ENCODE measurements at regions not wholly inside any gene's neighbourhood (a gene's known extent, or its start where the extent isn't known, plus 50 kb on each side); places are given as distances from the start of the nearest gene placed in this dataset.

DNA sequence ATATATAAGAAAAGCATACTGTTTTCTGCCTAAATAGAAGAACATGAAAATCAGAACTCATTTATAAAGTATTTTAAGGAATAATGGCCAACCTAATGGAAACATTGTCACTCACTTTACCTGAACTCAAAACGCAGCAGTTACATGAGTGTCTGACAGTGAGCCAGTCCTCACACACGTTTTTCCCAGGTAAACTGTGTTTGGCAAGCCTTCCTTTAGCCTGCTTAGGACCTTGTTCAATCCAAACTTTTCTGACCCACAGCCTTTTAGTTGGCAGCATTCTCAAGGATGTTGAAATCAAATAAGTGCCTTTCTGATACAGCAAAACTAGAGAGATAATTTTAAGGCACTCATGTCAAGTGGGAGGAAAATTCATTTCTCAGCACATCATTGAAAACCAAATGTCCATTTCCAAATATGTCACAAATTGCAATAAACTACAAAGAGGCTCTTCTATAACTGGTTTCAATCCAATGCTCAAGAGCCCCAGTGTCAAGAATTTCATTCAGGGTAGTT is 83.5 kb upstream of the SPDL1 start:
- H3K4me3 ChIP-seq (ENCODE audit: low read depth, low read length): no peak overlapping the region
- H3K27ac ChIP-seq (ENCODE audit: extremely low read depth, low read depth, low read length): no peak overlapping the region
- 0 out of 2 replicates have a peak, but pooled peaks cover 5% of the 10 kb centered on the region for H3K4me1 ChIP-seq (ENCODE audit: control insufficient read depth, insufficient read depth, low read length)
- no peak for TF ChIP-seq PRDM1 (tag by site-specific recombination; IDR thresholded peaks at IDR 0.05)
- TF ChIP-seq, protein P1, sequence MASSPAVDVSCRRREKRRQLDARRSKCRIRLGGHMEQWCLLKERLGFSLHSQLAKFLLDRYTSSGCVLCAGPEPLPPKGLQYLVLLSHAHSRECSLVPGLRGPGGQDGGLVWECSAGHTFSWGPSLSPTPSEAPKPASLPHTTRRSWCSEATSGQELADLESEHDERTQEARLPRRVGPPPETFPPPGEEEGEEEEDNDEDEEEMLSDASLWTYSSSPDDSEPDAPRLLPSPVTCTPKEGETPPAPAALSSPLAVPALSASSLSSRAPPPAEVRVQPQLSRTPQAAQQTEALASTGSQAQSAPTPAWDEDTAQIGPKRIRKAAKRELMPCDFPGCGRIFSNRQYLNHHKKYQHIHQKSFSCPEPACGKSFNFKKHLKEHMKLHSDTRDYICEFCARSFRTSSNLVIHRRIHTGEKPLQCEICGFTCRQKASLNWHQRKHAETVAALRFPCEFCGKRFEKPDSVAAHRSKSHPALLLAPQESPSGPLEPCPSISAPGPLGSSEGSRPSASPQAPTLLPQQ (tag by site-specific recombination; IDR thresholded peaks at IDR 0.05): no peak
- ChIA-PET CTCF (no interaction called here), POLR2A (no interaction called here)
- no peaks in the 10 kb centered on the region for H3K9me3 ChIP-seq (ENCODE audit: control insufficient read depth, insufficient read depth, low read depth, low read length)
- H3K36me3 ChIP-seq (ENCODE audit: control insufficient read depth in 2 of 2, insufficient read depth in 1 of 2, low read length in 2 of 2): no peaks in the 10 kb centered on the region

DNA sequence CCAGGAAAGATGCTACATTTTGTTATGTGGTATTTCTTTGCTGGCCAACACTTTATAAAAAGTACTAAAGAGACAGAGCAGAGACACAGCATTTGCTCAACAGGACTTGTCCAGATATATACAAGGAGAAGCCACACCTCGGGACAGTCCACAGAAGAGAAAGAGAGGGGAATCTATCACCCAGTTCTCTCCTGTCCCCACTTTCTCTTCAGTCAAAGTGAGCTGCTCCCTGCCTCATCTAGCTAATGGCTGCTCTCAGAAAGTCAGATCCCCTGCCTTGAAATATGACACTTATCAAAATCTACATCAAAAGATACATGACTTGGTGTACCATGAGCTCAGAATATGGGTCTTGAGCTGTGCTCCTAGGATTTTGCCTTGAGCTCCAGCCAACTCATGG is 86.7 kb upstream of the SPDL1 start:
- ChIA-PET POLR2A (no interaction called here), CTCF (no interaction called here)
- H3K27ac ChIP-seq (ENCODE audit: extremely low read depth, low read depth, low read length): no peak overlapping the region
- H3K36me3 ChIP-seq (ENCODE audit: control insufficient read depth in 2 of 2, insufficient read depth in 1 of 2, low read length in 2 of 2): no peaks in the 10 kb centered on the region
- TF ChIP-seq ZNF157 (tag by site-specific recombination; IDR thresholded peaks at IDR 0.05): no peak
- TF ChIP-seq, protein P2, sequence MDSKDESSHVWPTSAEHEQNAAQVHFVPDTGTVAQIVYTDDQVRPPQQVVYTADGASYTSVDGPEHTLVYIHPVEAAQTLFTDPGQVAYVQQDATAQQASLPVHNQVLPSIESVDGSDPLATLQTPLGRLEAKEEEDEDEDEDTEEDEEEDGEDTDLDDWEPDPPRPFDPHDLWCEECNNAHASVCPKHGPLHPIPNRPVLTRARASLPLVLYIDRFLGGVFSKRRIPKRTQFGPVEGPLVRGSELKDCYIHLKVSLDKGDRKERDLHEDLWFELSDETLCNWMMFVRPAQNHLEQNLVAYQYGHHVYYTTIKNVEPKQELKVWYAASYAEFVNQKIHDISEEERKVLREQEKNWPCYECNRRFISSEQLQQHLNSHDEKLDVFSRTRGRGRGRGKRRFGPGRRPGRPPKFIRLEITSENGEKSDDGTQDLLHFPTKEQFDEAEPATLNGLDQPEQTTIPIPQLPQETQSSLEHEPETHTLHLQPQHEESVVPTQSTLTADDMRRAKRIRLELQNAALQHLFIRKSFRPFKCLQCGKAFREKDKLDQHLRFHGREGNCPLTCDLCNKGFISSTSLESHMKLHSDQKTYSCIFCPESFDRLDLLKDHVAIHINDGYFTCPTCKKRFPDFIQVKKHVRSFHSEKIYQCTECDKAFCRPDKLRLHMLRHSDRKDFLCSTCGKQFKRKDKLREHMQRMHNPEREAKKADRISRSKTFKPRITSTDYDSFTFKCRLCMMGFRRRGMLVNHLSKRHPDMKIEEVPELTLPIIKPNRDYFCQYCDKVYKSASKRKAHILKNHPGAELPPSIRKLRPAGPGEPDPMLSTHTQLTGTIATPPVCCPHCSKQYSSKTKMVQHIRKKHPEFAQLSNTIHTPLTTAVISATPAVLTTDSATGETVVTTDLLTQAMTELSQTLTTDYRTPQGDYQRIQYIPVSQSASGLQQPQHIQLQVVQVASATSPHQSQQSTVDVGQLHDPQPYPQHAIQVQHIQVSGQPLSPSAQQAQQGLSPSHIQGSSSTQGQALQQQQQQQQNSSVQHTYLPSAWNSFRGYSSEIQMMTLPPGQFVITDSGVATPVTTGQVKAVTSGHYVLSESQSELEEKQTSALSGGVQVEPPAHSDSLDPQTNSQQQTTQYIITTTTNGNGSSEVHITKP (tag by site-specific recombination; IDR thresholded peaks at IDR 0.05): peak; percentile 52
- H3K9me3 ChIP-seq (ENCODE audit: control insufficient read depth, insufficient read depth, low read depth, low read length): no peaks in the 10 kb centered on the region
- no peak overlapping the region for H3K4me3 ChIP-seq (ENCODE audit: low read depth, low read length)
- no peaks in the 10 kb centered on the region for H3K4me1 ChIP-seq (ENCODE audit: control insufficient read depth, insufficient read depth, low read length)

DNA sequence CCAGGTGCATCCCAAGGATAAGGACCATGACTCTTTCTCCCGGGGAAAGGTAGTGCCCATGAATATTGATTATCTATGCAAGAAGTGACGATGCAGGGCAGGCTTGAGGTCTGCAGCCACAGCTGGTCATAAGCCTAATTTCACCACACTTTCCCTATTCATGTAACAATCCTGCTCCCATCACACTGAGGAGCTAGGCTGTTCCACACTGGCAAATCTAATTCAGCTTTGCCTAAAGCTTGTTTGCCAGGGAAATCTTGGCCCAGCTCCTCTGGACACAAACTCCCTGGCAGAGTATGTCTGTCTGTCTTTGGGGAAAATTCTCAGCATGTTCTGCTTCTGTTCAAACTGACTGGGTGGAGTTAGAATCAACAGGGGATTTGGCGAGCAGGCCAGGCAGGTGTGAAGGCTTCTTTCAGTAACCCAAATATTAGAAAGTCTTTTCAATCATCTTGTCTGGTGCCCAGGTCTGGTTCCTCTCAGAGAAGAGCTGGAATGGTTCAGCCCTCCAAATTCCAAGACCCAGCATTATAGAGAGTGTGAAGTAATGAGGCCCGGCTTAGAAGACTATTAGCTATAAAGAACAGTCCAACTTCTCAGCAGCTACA is 88.5 kb upstream of the SPDL1 start:
- ChIA-PET CTCF (no interaction called here), POLR2A (interaction anchor here (0.9 kb wide), 1 partner anchor 31 kb away, joined by 3 read pairs; no protein-coding TSS in a partner anchor)
- no peak overlapping the region for H3K27ac ChIP-seq (ENCODE audit: extremely low read depth, low read depth, low read length)
- H3K9me3 ChIP-seq (ENCODE audit: control insufficient read depth, insufficient read depth, low read depth, low read length): no peaks in the 10 kb centered on the region
- no peaks in the 10 kb centered on the region for H3K36me3 ChIP-seq (ENCODE audit: control insufficient read depth in 2 of 2, insufficient read depth in 1 of 2, low read length in 2 of 2)
- no peak overlapping the region for H3K4me3 ChIP-seq (ENCODE audit: low read depth, low read length)
- H3K4me1 ChIP-seq (ENCODE audit: control insufficient read depth, insufficient read depth, low read length): no peaks in the 10 kb centered on the region
- TF ChIP-seq ZBTB8A (tag by site-specific recombination; IDR thresholded peaks at IDR 0.05) (no peak), ZNF596 (tag by site-specific recombination; IDR thresholded peaks at IDR 0.05) (no peak), YY2 (tag by site-specific recombination; IDR thresholded peaks at IDR 0.05) (no peak), ZNF670 (tag by site-specific recombination; IDR thresholded peaks at IDR 0.05; ENCODE audit: low read depth) (no peak), KLF1 (tag by site-specific recombination; IDR thresholded peaks at IDR 0.05) (no peak), ZNF157 (tag by site-specific recombination; IDR thresholded peaks at IDR 0.05) (no peak), ZNF404 (tag by site-specific recombination; IDR thresholded peaks at IDR 0.05) (no peak), ZNF654 (tag by site-specific recombination; IDR thresholded peaks at IDR 0.05; ENCODE audit: low read depth) (no peak), ZNF19 (tag by site-specific recombination; IDR thresholded peaks at IDR 0.05; ENCODE audit: low read depth) (no peak), ZNF350 (tag by site-specific recombination; IDR thresholded peaks at IDR 0.05) (no peak)
- TF ChIP-seq, protein P3, sequence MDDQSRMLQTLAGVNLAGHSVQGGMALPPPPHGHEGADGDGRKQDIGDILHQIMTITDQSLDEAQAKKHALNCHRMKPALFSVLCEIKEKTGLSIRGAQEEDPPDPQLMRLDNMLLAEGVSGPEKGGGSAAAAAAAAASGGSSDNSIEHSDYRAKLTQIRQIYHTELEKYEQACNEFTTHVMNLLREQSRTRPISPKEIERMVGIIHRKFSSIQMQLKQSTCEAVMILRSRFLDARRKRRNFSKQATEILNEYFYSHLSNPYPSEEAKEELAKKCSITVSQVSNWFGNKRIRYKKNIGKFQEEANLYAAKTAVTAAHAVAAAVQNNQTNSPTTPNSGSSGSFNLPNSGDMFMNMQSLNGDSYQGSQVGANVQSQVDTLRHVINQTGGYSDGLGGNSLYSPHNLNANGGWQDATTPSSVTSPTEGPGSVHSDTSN (CRISPR knock-in tag; IDR thresholded peaks at IDR 0.05): no peak
- TF ChIP-seq, protein P1 (tag by site-specific recombination; IDR thresholded peaks at IDR 0.05): no peak
- TF ChIP-seq, protein P4, sequence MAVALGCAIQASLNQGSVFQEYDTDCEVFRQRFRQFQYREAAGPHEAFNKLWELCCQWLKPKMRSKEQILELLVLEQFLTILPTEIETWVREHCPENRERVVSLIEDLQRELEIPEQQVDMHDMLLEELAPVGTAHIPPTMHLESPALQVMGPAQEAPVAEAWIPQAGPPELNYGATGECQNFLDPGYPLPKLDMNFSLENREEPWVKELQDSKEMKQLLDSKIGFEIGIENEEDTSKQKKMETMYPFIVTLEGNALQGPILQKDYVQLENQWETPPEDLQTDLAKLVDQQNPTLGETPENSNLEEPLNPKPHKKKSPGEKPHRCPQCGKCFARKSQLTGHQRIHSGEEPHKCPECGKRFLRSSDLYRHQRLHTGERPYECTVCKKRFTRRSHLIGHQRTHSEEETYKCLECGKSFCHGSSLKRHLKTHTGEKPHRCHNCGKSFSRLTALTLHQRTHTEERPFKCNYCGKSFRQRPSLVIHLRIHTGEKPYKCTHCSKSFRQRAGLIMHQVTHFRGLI (tag by site-specific recombination; IDR thresholded peaks at IDR 0.05): no peak
- TF ChIP-seq, protein P5, sequence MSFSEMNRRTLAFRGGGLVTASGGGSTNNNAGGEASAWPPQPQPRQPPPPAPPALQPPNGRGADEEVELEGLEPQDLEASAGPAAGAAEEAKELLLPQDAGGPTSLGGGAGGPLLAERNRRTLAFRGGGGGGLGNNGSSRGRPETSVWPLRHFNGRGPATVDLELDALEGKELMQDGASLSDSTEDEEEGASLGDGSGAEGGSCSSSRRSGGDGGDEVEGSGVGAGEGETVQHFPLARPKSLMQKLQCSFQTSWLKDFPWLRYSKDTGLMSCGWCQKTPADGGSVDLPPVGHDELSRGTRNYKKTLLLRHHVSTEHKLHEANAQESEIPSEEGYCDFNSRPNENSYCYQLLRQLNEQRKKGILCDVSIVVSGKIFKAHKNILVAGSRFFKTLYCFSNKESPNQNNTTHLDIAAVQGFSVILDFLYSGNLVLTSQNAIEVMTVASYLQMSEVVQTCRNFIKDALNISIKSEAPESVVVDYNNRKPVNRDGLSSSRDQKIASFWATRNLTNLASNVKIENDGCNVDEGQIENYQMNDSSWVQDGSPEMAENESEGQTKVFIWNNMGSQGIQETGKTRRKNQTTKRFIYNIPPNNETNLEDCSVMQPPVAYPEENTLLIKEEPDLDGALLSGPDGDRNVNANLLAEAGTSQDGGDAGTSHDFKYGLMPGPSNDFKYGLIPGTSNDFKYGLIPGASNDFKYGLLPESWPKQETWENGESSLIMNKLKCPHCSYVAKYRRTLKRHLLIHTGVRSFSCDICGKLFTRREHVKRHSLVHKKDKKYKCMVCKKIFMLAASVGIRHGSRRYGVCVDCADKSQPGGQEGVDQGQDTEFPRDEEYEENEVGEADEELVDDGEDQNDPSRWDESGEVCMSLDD (tag by site-specific recombination; IDR thresholded peaks at IDR 0.05): no peak
- TF ChIP-seq, protein P6, sequence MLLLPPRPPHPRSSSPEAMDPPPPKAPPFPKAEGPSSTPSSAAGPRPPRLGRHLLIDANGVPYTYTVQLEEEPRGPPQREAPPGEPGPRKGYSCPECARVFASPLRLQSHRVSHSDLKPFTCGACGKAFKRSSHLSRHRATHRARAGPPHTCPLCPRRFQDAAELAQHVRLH (tag by site-specific recombination; IDR thresholded peaks at IDR 0.05): no peak

Data from HEK293 (cell line).